Fibroblast of mammary gland (primary cell): ENCODE measurements at regions not wholly inside any gene's neighbourhood (a gene's known extent, or its start where the extent isn't known, plus 50 kb on each side); places are given as distances from the start of the nearest gene placed in this dataset.

Source experiments
- DNase-seq: peaks from one replicate; pipeline ENCODE4 v3.0.0-alpha.2; 2010; ENCODE audit warnings: low read depth
- H3K4me3 ChIP-seq: 2 replicates; pipeline ENCODE4 v1.5.1; 2011; ENCODE audit warnings: low read depth, mild to moderate bottlenecking, low read length, moderate library complexity; ENCODE audit not compliant: control insufficient read depth
- CTCF ChIP-seq: conservative IDR thresholded peaks from 2 replicates; pipeline ENCODE4 v1.5.1; 2011; ENCODE audit warnings: low read depth, low read length, inconsistent platforms; ENCODE audit not compliant: control insufficient read depth, insufficient read depth

- DNase-seq: no peak
- TF ChIP-seq CTCF: no peak
- H3K4me3 ChIP-seq: no peak overlapping the region
These were observed 1305.3 kb downstream of the SLITRK5 start for GRCh38 chr13:88976466-88976865.

DNA sequence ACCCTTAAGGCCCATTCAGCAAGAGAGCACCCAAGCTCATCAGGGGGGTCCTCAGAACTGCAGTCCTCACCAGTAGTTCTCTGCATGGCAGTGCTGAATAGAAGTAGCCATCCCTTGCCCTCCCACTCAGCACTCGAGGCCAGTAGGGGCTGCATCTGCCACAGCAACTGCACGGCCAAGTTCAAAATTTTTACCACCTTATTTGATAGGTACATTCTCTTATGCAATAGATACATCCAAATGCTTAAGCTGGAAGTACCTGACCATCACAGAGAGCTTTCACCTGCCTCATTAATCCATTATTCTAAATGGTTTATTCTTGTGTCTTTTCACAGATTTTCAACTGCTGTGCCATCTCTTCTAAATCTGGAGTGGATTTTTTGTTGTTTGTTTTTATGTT is 1307.4 kb downstream of the SLITRK5 start:
- no peak for DNase-seq
- no peak for TF ChIP-seq CTCF
- no peak overlapping the region for H3K4me3 ChIP-seq

DNA sequence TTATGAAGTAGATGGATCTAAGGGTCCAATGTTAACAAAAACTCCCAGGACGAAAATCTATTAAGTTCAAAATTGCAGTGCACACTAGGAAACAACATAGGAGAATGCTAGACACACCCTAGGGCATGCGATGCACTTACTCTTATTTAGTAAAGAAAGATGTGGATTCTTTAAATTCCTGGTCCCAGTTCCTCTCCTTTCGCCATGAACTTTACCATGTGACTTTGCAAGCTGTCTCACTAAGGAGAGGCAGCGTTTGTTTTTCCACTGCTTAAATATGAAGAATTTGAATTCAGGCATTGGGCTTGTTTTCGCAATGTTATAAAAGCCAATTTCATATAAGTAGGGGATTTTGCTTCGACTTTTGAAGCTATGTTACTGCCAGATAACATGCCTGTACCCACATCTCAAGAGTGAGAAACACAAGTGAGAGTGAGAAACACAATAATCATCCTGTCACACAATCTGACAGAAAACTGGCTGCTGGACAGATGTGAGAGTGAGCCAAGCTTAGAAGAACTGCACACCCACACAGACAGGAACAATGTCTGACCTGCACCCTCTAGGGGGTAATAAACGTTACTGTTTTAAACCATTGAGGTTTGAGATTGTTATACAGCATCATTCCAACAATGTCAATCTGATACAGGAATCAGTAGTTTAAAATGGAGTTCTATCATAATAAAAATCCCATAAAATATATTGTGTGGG is 1308.4 kb downstream of the SLITRK5 start:
- H3K4me3 ChIP-seq: no peak overlapping the region
- TF ChIP-seq CTCF: no peak
- no peak for DNase-seq

- H3K4me3 ChIP-seq: no peak overlapping the region
- no peak for TF ChIP-seq CTCF
- DNase-seq: no peak
These were observed 1332.5 kb downstream of the SLITRK5 start for GRCh38 chr13:89003656-89004055.

- no peak overlapping the region for H3K4me3 ChIP-seq
- TF ChIP-seq CTCF: no peak
- no peak for DNase-seq
These were observed 1340.4 kb downstream of the SLITRK5 start for GRCh38 chr13:89011615-89012014.

DNA sequence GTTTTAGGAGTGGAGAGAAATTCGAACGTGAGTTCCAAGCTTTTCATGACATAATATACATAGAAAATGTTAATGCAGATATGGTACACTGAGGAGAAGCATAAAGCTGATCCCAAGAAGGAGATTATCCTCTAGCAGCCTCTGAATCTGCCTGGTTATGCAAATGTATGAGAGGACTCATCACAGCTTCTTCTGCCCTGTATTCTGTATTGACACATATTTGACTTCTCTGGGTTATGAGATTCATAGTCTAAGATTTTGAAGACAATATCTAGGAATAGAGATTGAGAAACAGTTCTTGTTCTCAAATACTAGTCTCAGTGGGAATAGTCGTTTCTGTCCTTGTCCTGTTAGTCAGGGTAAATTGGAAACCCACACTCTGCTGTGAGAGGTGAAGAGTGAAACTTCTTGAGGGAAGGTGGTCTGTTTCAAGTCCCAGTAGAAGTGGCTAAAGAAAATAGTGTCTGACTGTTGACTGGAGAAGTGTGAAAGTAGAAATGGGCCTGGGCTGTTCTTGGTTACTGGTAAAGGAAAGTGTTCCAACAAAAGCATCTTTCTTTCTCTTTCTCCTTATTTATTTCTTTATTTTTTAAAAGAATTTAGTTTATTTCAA is 1356.6 kb downstream of the SLITRK5 start:
- no peak for DNase-seq
- TF ChIP-seq CTCF: no peak
- H3K4me3 ChIP-seq: no peak overlapping the region
